ENCODE measurements at regions not wholly inside any gene's neighbourhood (a gene's known extent, or its start where the extent isn't known, plus 50 kb on each side); places are given as distances from the start of the nearest gene placed in this dataset.

- ChIA-PET POLR2A (ENCODE audit: low non-redundant PET) (no interaction called here), CTCF (no interaction called here)
- H3K36me3 ChIP-seq (ENCODE audit: insufficient read depth, low read length, poor library complexity, severe bottlenecking): no peaks in the 10 kb centered on the region
- intact Hi-C loops (cut with micrococcal nuclease; ENCODE audit: unreplicated experiment): no loop called here
- no TSS peak for BruUV-seq (replicated peaks)
- no peak overlapping the region for H3K27ac ChIP-seq (ENCODE audit: low read depth, low read length, poor library complexity, severe bottlenecking)
- no peaks in the 10 kb centered on the region for H3K9me3 ChIP-seq (ENCODE audit: low read depth, low read length, poor library complexity, severe bottlenecking)
- DNase-seq (ENCODE audit: low spot score): no peak
- TF ChIP-seq EZH2 (IDR thresholded peaks at IDR 0.05; ENCODE audit: borderline replicate concordance, low read depth, low read length, poor library complexity, severe bottlenecking) (no peak), CTCF (conservative IDR thresholded peaks at IDR 0.05; ENCODE audit: low read depth, low read length) (no peak)
- no peaks in the 10 kb centered on the region for H3K4me1 ChIP-seq (ENCODE audit: insufficient read depth, low read length, poor library complexity, severe bottlenecking)
- H3K27me3 ChIP-seq (replicated peaks; ENCODE audit: insufficient read depth, low read depth, low read length, poor library complexity): peaks cover 30% of the 10 kb centered on the region
- no peak overlapping the region for H3K4me3 ChIP-seq (ENCODE audit: low read depth, low read length, poor library complexity, severe bottlenecking)
Observed at GRCh38 chr18:78904179-78904531, 75.5 kb upstream of the SALL3 start.

GRCh38 chr18:78905334-78905733 lies 74.3 kb upstream of the SALL3 start:
- ChIA-PET POLR2A (ENCODE audit: low non-redundant PET) (no interaction called here), CTCF (no interaction called here)
- Histone ChIP-seq H3K36me3 (ENCODE audit: insufficient read depth, low read length, poor library complexity, severe bottlenecking) (no peaks in the 10 kb centered on the region), H3K27ac (ENCODE audit: low read depth, low read length, poor library complexity, severe bottlenecking) (no peak overlapping the region), H3K4me3 (ENCODE audit: low read depth, low read length, poor library complexity, severe bottlenecking) (no peak overlapping the region), H3K4me1 (ENCODE audit: insufficient read depth, low read length, poor library complexity, severe bottlenecking) (no peaks in the 10 kb centered on the region), H3K9me3 (ENCODE audit: low read depth, low read length, poor library complexity, severe bottlenecking) (no peaks in the 10 kb centered on the region), H3K27me3 (replicated peaks; ENCODE audit: insufficient read depth, low read depth, low read length, poor library complexity) (peaks cover 30% of the 10 kb centered on the region)
- intact Hi-C loops (cut with micrococcal nuclease; ENCODE audit: unreplicated experiment): no loop called here
- TF ChIP-seq CTCF (conservative IDR thresholded peaks at IDR 0.05; ENCODE audit: low read depth, low read length): no peak
- no peak for TF ChIP-seq EZH2 (IDR thresholded peaks at IDR 0.05; ENCODE audit: borderline replicate concordance, low read depth, low read length, poor library complexity, severe bottlenecking)
- no peak for DNase-seq (ENCODE audit: low spot score)
- no TSS peak for BruUV-seq (replicated peaks)

- POLR2A ChIA-PET (ENCODE audit: low non-redundant PET): no interaction called here
- H3K4me1 ChIP-seq (ENCODE audit: insufficient read depth, low read length, poor library complexity, severe bottlenecking): no peaks in the 10 kb centered on the region
Observed at GRCh38 chr18:78906066-78906465, 73.6 kb upstream of the SALL3 start.

More at GRCh38 chr18:78906066-78906465, 73.6 kb upstream of the SALL3 start:
- no peaks in the 10 kb centered on the region for H3K9me3 ChIP-seq (ENCODE audit: low read depth, low read length, poor library complexity, severe bottlenecking)
- no peaks in the 10 kb centered on the region for H3K36me3 ChIP-seq (ENCODE audit: insufficient read depth, low read length, poor library complexity, severe bottlenecking)
- H3K27ac ChIP-seq (ENCODE audit: low read depth, low read length, poor library complexity, severe bottlenecking): no peak overlapping the region
- CTCF ChIA-PET: no interaction called here
- no peak overlapping the region for H3K4me3 ChIP-seq (ENCODE audit: low read depth, low read length, poor library complexity, severe bottlenecking)
- intact Hi-C loops (cut with micrococcal nuclease; ENCODE audit: unreplicated experiment): no loop called here
- H3K27me3 ChIP-seq (replicated peaks; ENCODE audit: insufficient read depth, low read depth, low read length, poor library complexity): peaks cover 30% of the 10 kb centered on the region
- TF ChIP-seq CTCF (conservative IDR thresholded peaks at IDR 0.05; ENCODE audit: low read depth, low read length) (no peak), EZH2 (IDR thresholded peaks at IDR 0.05; ENCODE audit: borderline replicate concordance, low read depth, low read length, poor library complexity, severe bottlenecking) (no peak)
- DNase-seq (ENCODE audit: low spot score): no peak
- BruUV-seq (replicated peaks): no TSS peak
